K562 (cell line): ENCODE measurements at regions not wholly inside any gene's neighbourhood (a gene's known extent, or its start where the extent isn't known, plus 50 kb on each side); places are given as distances from the start of the nearest gene placed in this dataset.

Source experiments
- C11orf30 ChIP-seq: fragments of 450-650 bp; IDR thresholded peaks from 2 replicates; pipeline ENCODE4 v1.6.1; 2016; ENCODE audit warnings: low read depth, mild to moderate bottlenecking
- CHAMP1 ChIP-seq: fragments of 450-650 bp; IDR thresholded peaks from 2 replicates; pipeline ENCODE4 v1.6.1; 2016; ENCODE audit warnings: mild to moderate bottlenecking
- ELK3 ChIP-seq: fragments of 450-650 bp; formaldehyde crosslinking; IDR thresholded peaks from 2 replicates; pipeline ENCODE4 v1.4.0; 2020; ENCODE audit warnings: mild to moderate bottlenecking
- KDM1A ChIP-seq, 2 experiments: fragments of 450-650 bp; IDR thresholded peaks; 2 replicates each; pipeline ENCODE4 v1.6.1; 2016; ENCODE audit warnings: mild to moderate bottlenecking in 2 of 2
- MLLT1 ChIP-seq, 2 experiments: fragments of 450-650 bp; IDR thresholded peaks; 2 replicates each; pipeline ENCODE4 v1.6.1; 2016
- NFE2 ChIP-seq: IDR thresholded peaks from 2 replicates; pipeline ENCODE4 v1.6.1; 2014; ENCODE audit warnings: antibody characterized with exemption, low read depth
- ZNF316 ChIP-seq: fragments of 450-650 bp; IDR thresholded peaks from 2 replicates; pipeline ENCODE4 v1.6.1; 2016

GRCh38 chr3:106114848-106115247 is 246.0 kb upstream of the CBLB start (continued):
- TF ChIP-seq CHAMP1, result 0 out of 2 replicates have a peak, but pooled peaks have one; percentile 55
- TF ChIP-seq ELK3 (CRISPR knock-in tag), result no peak
- TF ChIP-seq MLLT1 (IDR thresholded peaks at IDR 0.05), result 0 out of 4 replicates have a peak, but pooled peaks of 1 of the 2 experiments have one; percentile 48
- TF ChIP-seq C11orf30, result peak; percentile 61
- no peak for TF ChIP-seq KDM1A (IDR thresholded peaks at IDR 0.05)
- peak; percentile 52; the same call in 1 of the 2 replicates for TF ChIP-seq ZNF316
- TF ChIP-seq NFE2, result peak; percentile 90
